ENCODE measurements at regions not wholly inside any gene's neighbourhood (a gene's known extent, or its start where the extent isn't known, plus 50 kb on each side); places are given as distances from the start of the nearest gene placed in this dataset.

DNA sequence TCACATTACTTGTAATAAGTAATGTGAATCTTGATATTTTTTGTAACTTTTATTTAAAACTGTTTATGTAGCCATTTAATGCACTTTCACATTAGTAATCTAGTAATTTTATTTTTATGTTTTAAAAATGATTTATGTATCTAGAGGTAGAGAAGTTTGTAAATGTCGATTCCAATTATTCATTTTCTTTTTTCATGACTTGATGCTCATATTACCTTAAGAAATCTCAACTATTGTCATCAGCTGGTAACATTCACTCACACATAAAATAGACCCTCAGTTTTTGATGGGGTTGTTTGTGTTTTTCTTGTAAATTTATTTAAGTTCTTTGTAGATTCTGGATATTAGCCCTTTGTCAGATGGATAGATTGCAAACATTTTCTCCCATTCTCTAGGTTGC lies 351.7 kb upstream of the CDH7 start:
- TF ChIP-seq, protein P1, sequence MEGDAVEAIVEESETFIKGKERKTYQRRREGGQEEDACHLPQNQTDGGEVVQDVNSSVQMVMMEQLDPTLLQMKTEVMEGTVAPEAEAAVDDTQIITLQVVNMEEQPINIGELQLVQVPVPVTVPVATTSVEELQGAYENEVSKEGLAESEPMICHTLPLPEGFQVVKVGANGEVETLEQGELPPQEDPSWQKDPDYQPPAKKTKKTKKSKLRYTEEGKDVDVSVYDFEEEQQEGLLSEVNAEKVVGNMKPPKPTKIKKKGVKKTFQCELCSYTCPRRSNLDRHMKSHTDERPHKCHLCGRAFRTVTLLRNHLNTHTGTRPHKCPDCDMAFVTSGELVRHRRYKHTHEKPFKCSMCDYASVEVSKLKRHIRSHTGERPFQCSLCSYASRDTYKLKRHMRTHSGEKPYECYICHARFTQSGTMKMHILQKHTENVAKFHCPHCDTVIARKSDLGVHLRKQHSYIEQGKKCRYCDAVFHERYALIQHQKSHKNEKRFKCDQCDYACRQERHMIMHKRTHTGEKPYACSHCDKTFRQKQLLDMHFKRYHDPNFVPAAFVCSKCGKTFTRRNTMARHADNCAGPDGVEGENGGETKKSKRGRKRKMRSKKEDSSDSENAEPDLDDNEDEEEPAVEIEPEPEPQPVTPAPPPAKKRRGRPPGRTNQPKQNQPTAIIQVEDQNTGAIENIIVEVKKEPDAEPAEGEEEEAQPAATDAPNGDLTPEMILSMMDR (conservative IDR thresholded peaks at IDR 0.05 in 1 of 2, IDR thresholded peaks at IDR 0.05 in 1 of 2; ENCODE audit: low read depth in 1 of 2, low read length in 2 of 2) = no peak
- TF ChIP-seq EZH2 (IDR thresholded peaks at IDR 0.05; ENCODE audit: low read length, missing control alignments) = no peak

All from fibroblast of lung (primary cell).